Vagina (tissue), 2 donors: ENCODE measurements at regions not wholly inside any gene's neighbourhood (a gene's known extent, or its start where the extent isn't known, plus 50 kb on each side); places are given as distances from the start of the nearest gene placed in this dataset.

Experiments used
- POLR2A ChIP-seq, 2 donors: fragments of 450-650 bp; IDR thresholded peaks; one replicate each; pipeline ENCODE4 v1.6.1; 2017; ENCODE audit warnings: antibody characterized with exemption in 2 of 2, mild to moderate bottlenecking in 2 of 2, moderate library complexity in 2 of 2
- TF ChIP-seq, protein P1 (sequence below), 3 experiments: fragments of 450-650 bp in 2 of 3; fragments of 200-600 bp in 1 of 3; sonication (generic) in 1 of 3; IDR thresholded peaks; one replicate each; pipeline ENCODE4 v1.5.1; 2017 to 2019; ENCODE audit warnings: antibody characterized with exemption in 3 of 3, mild to moderate bottlenecking in 2 of 3, moderate library complexity in 2 of 3

DNA sequence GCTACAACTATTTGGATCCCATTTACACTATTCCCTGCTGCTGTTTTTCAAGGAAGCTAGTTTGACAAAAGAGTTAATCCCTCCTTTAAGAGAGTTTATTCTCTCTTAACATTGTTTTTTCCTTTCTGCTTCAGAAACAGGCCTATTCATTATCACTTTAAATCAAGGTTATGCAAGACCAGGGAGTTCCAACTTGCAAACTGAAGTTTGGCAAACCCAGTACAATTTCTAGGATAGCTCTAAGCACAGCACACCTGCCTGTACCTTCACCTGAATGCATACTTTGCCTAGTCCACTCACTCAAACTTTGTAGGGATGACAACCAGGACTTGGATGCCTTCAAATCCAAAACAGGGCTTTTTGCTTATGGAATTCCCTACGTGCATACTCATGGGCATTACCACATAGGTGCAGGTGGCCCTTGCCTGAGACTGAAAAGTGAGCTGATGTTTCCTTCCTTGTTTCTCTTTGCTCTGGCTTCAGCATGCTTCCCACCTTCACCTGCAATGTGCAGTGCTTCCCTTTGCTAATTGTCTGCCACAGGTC is 193.8 kb upstream of the MMADHC start:
- TF ChIP-seq, protein P1, sequence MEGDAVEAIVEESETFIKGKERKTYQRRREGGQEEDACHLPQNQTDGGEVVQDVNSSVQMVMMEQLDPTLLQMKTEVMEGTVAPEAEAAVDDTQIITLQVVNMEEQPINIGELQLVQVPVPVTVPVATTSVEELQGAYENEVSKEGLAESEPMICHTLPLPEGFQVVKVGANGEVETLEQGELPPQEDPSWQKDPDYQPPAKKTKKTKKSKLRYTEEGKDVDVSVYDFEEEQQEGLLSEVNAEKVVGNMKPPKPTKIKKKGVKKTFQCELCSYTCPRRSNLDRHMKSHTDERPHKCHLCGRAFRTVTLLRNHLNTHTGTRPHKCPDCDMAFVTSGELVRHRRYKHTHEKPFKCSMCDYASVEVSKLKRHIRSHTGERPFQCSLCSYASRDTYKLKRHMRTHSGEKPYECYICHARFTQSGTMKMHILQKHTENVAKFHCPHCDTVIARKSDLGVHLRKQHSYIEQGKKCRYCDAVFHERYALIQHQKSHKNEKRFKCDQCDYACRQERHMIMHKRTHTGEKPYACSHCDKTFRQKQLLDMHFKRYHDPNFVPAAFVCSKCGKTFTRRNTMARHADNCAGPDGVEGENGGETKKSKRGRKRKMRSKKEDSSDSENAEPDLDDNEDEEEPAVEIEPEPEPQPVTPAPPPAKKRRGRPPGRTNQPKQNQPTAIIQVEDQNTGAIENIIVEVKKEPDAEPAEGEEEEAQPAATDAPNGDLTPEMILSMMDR (IDR thresholded peaks at IDR 0.05) = no peak
- TF ChIP-seq POLR2A (IDR thresholded peaks at IDR 0.05) = no peak
